A549 (cell line): ENCODE measurements at regions not wholly inside any gene's neighbourhood (a gene's known extent, or its start where the extent isn't known, plus 50 kb on each side); places are given as distances from the start of the nearest gene placed in this dataset.

Experiments
- ATAC-seq, 2 experiments: fragments of 200-7000 bp in 1 of 2; fragments of >200 bp in 1 of 2; cut with Nextera tagmentation in 1 of 2; cut with Tn5 transposase in 1 of 2; 3 replicates each; pipeline versions ENCODE4 v1.8.0 to v1.9.1; 2018 to 2020; ENCODE audit warnings: mild to moderate bottlenecking in 1 of 2, moderate library complexity in 1 of 2
- CTCF ChIA-PET: fragments of 300-600 bp; sonication (Branson Sonifier 250); formaldehyde crosslinking; extraction: SDS; loops from one replicate; lab custom pipeline; 2021; ENCODE audit warnings: antibody characterized with exemption, inconsistent platforms; lab: Yijun Ruan, JAX
- POLR2A ChIA-PET: fragments of 350-600 bp; formaldehyde crosslinking; extraction: SDS; loops from one replicate; lab custom pipeline; 2021; ENCODE audit warnings: antibody characterized with exemption, inconsistent platforms; lab: Yijun Ruan, JAX
- DNase-seq, 2 experiments: peaks; one replicate each; pipeline versions ENCODE4 v3.0.0 to v3.0.0-alpha.2; 2011 to 2016; ENCODE audit warnings: low read depth in 1 of 2, low spot score in 1 of 2
- FAIRE-seq: peaks from 2 replicates; lab custom pipeline; 2011; peaks lifted over from hg19 to GRCh38; lab: Jason Lieb, UNC
- H3K27ac ChIP-seq, 2 experiments: fragments of >200 bp; sonication (Bioruptor Twin); formaldehyde crosslinking; 3 replicates each; pipeline ENCODE4 v1.5.1; 2016 to 2017
- H3K4me1 ChIP-seq: fragments of >200 bp; sonication (Bioruptor Twin); formaldehyde crosslinking; 3 replicates; pipeline ENCODE4 v1.6.1; 2016
- H3K4me2 ChIP-seq: fragments of >200 bp; sonication (Bioruptor Twin); formaldehyde crosslinking; 3 replicates; pipeline ENCODE4 v1.6.1; 2016
- H3K4me3 ChIP-seq: fragments of >200 bp; sonication (Bioruptor Twin); formaldehyde crosslinking; 3 replicates; pipeline ENCODE4 v1.5.1; 2016
- H3K9me3 ChIP-seq: fragments of >200 bp; sonication (Bioruptor Twin); formaldehyde crosslinking; 3 replicates; pipeline ENCODE4 v1.6.1; 2016
- CEBPB ChIP-seq, 2 experiments: fragments of >200 bp in 1 of 2; sonication (Bioruptor Twin) in 1 of 2; formaldehyde crosslinking in 1 of 2; IDR thresholded peaks; 2 replicates each; pipeline ENCODE4 v1.6.1; 2012 to 2016
- CHD4 ChIP-seq: fragments of 200-600 bp; sonication (generic); IDR thresholded peaks from 2 replicates; pipeline ENCODE4 v1.6.1; 2016; ENCODE audit warnings: antibody characterized with exemption, mild to moderate bottlenecking, borderline replicate concordance
- EHF ChIP-seq: fragments of 250-450 bp; sonication (Bioruptor Pico); IDR thresholded peaks from 2 replicates; pipeline ENCODE4 v1.5.0; 2020; ENCODE audit warnings: mild to moderate bottlenecking
- EHMT2 ChIP-seq: fragments of 200-600 bp; sonication (generic); IDR thresholded peaks from 2 replicates; pipeline ENCODE4 v1.6.1; 2016; ENCODE audit warnings: antibody characterized with exemption, low read depth, mild to moderate bottlenecking, moderate library complexity
- EP300 ChIP-seq, 2 experiments: fragments of >200 bp; sonication (Bioruptor Twin); formaldehyde crosslinking; IDR thresholded peaks; 2 replicates in 1 of 2; 3 replicates in 1 of 2; pipeline ENCODE4 v1.6.1; 2016 to 2017
- ESRRA ChIP-seq: fragments of 150-350 bp; IDR thresholded peaks from 2 replicates; pipeline ENCODE4 v1.6.1; 2014; ENCODE audit warnings: mild to moderate bottlenecking, low read length, borderline replicate concordance
- FOSB ChIP-seq: fragments of 250-450 bp; sonication (Bioruptor Pico); IDR thresholded peaks from 2 replicates; pipeline ENCODE4 v1.5.0; 2020; ENCODE audit warnings: mild to moderate bottlenecking, moderate library complexity
- FOXS1 ChIP-seq: fragments of 250-450 bp; sonication (Bioruptor Pico); IDR thresholded peaks from 2 replicates; pipeline ENCODE4 v1.5.0; 2020; ENCODE audit warnings: mild to moderate bottlenecking, moderate library complexity
- HEYL ChIP-seq: fragments of 250-450 bp; sonication (Bioruptor Pico); IDR thresholded peaks from 2 replicates; pipeline ENCODE4 v1.8.0; 2021; ENCODE audit warnings: mild to moderate bottlenecking, moderate library complexity
- HOXB13 ChIP-seq: fragments of 250-450 bp; sonication (Bioruptor Pico); IDR thresholded peaks from 2 replicates; pipeline ENCODE4 v1.5.0; 2020; ENCODE audit warnings: low read depth, mild to moderate bottlenecking, moderate library complexity
- HOXB5 ChIP-seq: fragments of 250-450 bp; sonication (Bioruptor Pico); IDR thresholded peaks from 2 replicates; pipeline ENCODE4 v1.5.0; 2020; ENCODE audit warnings: mild to moderate bottlenecking, moderate library complexity
- NFE2L2 ChIP-seq: fragments of 150-350 bp; conservative IDR thresholded peaks from 2 replicates; pipeline ENCODE4 v1.6.1; 2014; ENCODE audit warnings: low read length
- NPAS2 ChIP-seq: fragments of 250-450 bp; sonication (Bioruptor Pico); IDR thresholded peaks from 2 replicates; pipeline ENCODE4 v1.8.0; 2022; ENCODE audit warnings: mild to moderate bottlenecking, moderate library complexity, borderline replicate concordance
- NR3C1 ChIP-seq: fragments of >200 bp; sonication (Bioruptor Twin); formaldehyde crosslinking; IDR thresholded peaks from 3 replicates; pipeline ENCODE4 v1.6.1; 2017
- PHF8 ChIP-seq: fragments of 200-600 bp; sonication (generic); IDR thresholded peaks from 2 replicates; pipeline ENCODE4 v1.6.1; 2016; ENCODE audit warnings: low read depth, mild to moderate bottlenecking, antibody characterized with exemption, moderate library complexity, borderline replicate concordance
- POLR2A ChIP-seq: IDR thresholded peaks from 2 replicates; pipeline ENCODE4 v1.6.1; 2012; ENCODE audit warnings: mild to moderate bottlenecking, low read length
- RAD21 ChIP-seq, 2 experiments: fragments of >200 bp in 1 of 2; sonication (Bioruptor Twin) in 1 of 2; formaldehyde crosslinking in 1 of 2; IDR thresholded peaks in 1 of 2; conservative IDR thresholded peaks in 1 of 2; 2 replicates in 1 of 2; 3 replicates in 1 of 2; pipeline ENCODE4 v1.6.1; 2012 to 2018; ENCODE audit warnings: inconsistent platforms in 1 of 2
- RARB ChIP-seq: fragments of 250-450 bp; sonication (Bioruptor Pico); IDR thresholded peaks from 2 replicates; pipeline ENCODE4 v1.8.0; 2021; ENCODE audit warnings: mild to moderate bottlenecking, moderate library complexity
- RCOR1 ChIP-seq: fragments of 150-350 bp; IDR thresholded peaks from 2 replicates; pipeline ENCODE4 v1.6.1; 2014; ENCODE audit warnings: antibody characterized with exemption, low read length, low read depth
- RFX5 ChIP-seq: fragments of 450-650 bp; IDR thresholded peaks from 2 replicates; pipeline ENCODE4 v1.7.1; 2014; ENCODE audit warnings: antibody characterized with exemption, mild to moderate bottlenecking, moderate library complexity
- RNF2 ChIP-seq: fragments of 200-600 bp; sonication (generic); IDR thresholded peaks from 2 replicates; pipeline ENCODE4 v1.6.1; 2016; ENCODE audit warnings: low read depth, mild to moderate bottlenecking, antibody characterized with exemption, moderate library complexity, borderline replicate concordance
- SMC3 ChIP-seq: fragments of >200 bp; sonication (Bioruptor Twin); formaldehyde crosslinking; IDR thresholded peaks from 3 replicates; pipeline ENCODE4 v1.6.1; 2018; ENCODE audit warnings: inconsistent platforms
- SREBF2 ChIP-seq: fragments of 450-650 bp; IDR thresholded peaks from 2 replicates; pipeline ENCODE4 v1.6.1; 2014; ENCODE audit warnings: mild to moderate bottlenecking, moderate library complexity
- TP53 ChIP-seq: fragments of 250-450 bp; sonication (Bioruptor Pico); IDR thresholded peaks from 2 replicates; pipeline ENCODE4 v1.5.0; 2021; ENCODE audit warnings: mild to moderate bottlenecking, moderate library complexity
- ZC3H11A ChIP-seq: fragments of 450-650 bp; IDR thresholded peaks from 2 replicates; pipeline ENCODE4 v1.6.1; 2014; ENCODE audit warnings: antibody characterized with exemption, mild to moderate bottlenecking
- ZNF302 ChIP-seq: fragments of 250-450 bp; sonication (Bioruptor Pico); IDR thresholded peaks from 2 replicates; pipeline ENCODE4 v1.9.0; 2021; ENCODE audit warnings: inconsistent platforms, mild to moderate bottlenecking, moderate library complexity
- WGBS: methylation state at CpG from one replicate; pipeline ENCODE4 v1.1.6; 2017; ENCODE audit errors: missing lambda C conversion rate; 5-methylcytosine and 5-hydroxymethylcytosine counted together
- TF ChIP-seq, protein P1 (sequence below): IDR thresholded peaks from 2 replicates; pipeline ENCODE4 v1.6.1; 2012
- TF ChIP-seq, protein P2 (sequence below): IDR thresholded peaks from 2 replicates; pipeline ENCODE4 v1.6.1; 2012
- TF ChIP-seq, protein P3 (sequence below): fragments of >200 bp; sonication (Bioruptor Twin); formaldehyde crosslinking; IDR thresholded peaks from 3 replicates; pipeline ENCODE4 v1.6.1; 2016
- TF ChIP-seq, protein P4 (sequence below): fragments of 250-450 bp; sonication (Bioruptor Pico); IDR thresholded peaks from 2 replicates; pipeline ENCODE4 v1.5.0; 2020; ENCODE audit warnings: low read depth, mild to moderate bottlenecking, moderate library complexity

DNA sequence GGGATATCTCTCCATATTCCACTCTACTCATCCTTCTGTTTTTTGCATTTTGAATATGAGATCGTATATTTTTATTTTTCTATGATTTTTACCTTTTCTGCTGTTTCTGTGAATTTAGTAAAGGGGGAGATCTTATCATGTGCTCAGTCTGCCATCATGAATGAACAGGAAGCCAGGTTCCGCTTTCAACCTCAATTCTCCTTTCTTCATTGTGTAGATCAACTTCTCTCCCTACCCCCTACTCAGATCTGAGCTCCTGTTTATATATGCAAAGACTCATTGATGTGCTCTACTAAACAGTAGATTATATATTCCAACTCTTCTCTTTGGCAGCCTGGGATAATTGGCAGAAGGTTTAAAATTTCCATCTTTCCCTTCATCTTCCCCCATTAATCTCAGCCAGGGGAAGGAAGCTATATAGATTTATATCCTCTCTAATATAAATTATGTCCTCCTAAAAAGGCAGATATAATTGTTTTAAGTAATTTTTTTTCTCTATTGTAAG is 336.7 kb upstream of the PLET1 start:
- FAIRE-seq (no peak), ATAC-seq (no peak), DNase-seq (no peak)
- no peaks in the 10 kb centered on the region for H3K9me3 ChIP-seq
- H3K27ac ChIP-seq, result no peak overlapping the region
- POLR2A ChIA-PET, result no interaction called here
- no peak overlapping the region for H3K4me2 ChIP-seq
- no peak overlapping the region for H3K4me3 ChIP-seq
- no peaks in the 10 kb centered on the region for H3K4me1 ChIP-seq
- CTCF ChIA-PET, result interaction anchor here (1.3 kb wide), 1 partner anchor 308 kb away, joined by 3 read pairs; no protein-coding TSS in a partner anchor
- 24% methylated on average over 2 of the region's 2 CpGs for WGBS
- TF ChIP-seq, protein P1, sequence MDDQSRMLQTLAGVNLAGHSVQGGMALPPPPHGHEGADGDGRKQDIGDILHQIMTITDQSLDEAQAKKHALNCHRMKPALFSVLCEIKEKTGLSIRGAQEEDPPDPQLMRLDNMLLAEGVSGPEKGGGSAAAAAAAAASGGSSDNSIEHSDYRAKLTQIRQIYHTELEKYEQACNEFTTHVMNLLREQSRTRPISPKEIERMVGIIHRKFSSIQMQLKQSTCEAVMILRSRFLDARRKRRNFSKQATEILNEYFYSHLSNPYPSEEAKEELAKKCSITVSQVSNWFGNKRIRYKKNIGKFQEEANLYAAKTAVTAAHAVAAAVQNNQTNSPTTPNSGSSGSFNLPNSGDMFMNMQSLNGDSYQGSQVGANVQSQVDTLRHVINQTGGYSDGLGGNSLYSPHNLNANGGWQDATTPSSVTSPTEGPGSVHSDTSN, result no peak
- TF ChIP-seq ZNF302 (CRISPR knock-in tag), result no peak
- no peak for TF ChIP-seq SMC3
- no peak for TF ChIP-seq NR3C1
- TF ChIP-seq HEYL (CRISPR knock-in tag), result no peak
- no peak for TF ChIP-seq ESRRA
- TF ChIP-seq, protein P2, sequence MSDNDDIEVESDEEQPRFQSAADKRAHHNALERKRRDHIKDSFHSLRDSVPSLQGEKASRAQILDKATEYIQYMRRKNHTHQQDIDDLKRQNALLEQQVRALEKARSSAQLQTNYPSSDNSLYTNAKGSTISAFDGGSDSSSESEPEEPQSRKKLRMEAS, result no peak
- no peak for TF ChIP-seq CEBPB (IDR thresholded peaks at IDR 0.05)
- no peak for TF ChIP-seq ZC3H11A
- no peak for TF ChIP-seq RFX5
- TF ChIP-seq POLR2A, result no peak
- TF ChIP-seq NFE2L2, result no peak
- no peak for TF ChIP-seq FOSB (CRISPR knock-in tag)
- no peak for TF ChIP-seq EHMT2
- no peak for TF ChIP-seq EHF (CRISPR knock-in tag)
- no peak for TF ChIP-seq SREBF2
- no peak for TF ChIP-seq RAD21 (conservative IDR thresholded peaks at IDR 0.05 in 1 of 2, IDR thresholded peaks at IDR 0.05 in 1 of 2)

DNA sequence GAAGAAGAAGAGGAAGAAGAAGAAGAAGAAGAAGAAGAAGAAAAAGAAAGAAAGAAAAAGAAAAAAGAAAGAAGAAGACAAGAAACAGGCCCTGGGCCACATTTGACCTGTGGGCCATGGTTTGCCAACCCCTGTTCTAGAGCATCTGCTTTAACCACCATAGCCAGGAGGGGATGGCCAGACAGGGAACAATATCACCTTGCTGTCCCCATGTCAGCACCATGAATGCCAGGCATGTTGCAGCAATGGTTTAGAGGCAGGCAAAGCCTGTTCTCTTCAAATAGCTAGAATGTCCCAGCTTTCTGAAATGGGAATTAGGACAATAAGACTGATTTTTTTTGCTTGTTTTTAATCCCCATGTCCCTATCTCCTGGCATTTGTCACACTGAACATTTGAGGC is 338.6 kb upstream of the PLET1 start:
- H3K4me2 ChIP-seq, result no peak overlapping the region
- no peak for DNase-seq
- ChIA-PET POLR2A (no interaction called here), CTCF (interaction anchor here (1.2 kb wide), 1 partner anchor 11 kb away, joined by 6 read pairs; no protein-coding TSS in a partner anchor)
- no peaks in the 10 kb centered on the region for H3K9me3 ChIP-seq
- FAIRE-seq, result no peak
- no peaks in the 10 kb centered on the region for H3K4me1 ChIP-seq
- no peak overlapping the region for H3K4me3 ChIP-seq
- H3K27ac ChIP-seq, result no peak overlapping the region
- TF ChIP-seq, protein P3, sequence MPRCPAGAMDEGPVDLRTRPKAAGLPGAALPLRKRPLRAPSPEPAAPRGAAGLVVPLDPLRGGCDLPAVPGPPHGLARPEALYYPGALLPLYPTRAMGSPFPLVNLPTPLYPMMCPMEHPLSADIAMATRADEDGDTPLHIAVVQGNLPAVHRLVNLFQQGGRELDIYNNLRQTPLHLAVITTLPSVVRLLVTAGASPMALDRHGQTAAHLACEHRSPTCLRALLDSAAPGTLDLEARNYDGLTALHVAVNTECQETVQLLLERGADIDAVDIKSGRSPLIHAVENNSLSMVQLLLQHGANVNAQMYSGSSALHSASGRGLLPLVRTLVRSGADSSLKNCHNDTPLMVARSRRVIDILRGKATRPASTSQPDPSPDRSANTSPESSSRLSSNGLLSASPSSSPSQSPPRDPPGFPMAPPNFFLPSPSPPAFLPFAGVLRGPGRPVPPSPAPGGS, result no peak
- no peak for TF ChIP-seq CEBPB (IDR thresholded peaks at IDR 0.05)
- TF ChIP-seq HOXB13 (CRISPR knock-in tag), result no peak
- no peak for TF ChIP-seq EP300 (IDR thresholded peaks at IDR 0.05)
- TF ChIP-seq RCOR1, result no peak
- TF ChIP-seq RNF2, result no peak
- no peak for TF ChIP-seq NPAS2 (CRISPR knock-in tag)
- ATAC-seq, result no peak

DNA sequence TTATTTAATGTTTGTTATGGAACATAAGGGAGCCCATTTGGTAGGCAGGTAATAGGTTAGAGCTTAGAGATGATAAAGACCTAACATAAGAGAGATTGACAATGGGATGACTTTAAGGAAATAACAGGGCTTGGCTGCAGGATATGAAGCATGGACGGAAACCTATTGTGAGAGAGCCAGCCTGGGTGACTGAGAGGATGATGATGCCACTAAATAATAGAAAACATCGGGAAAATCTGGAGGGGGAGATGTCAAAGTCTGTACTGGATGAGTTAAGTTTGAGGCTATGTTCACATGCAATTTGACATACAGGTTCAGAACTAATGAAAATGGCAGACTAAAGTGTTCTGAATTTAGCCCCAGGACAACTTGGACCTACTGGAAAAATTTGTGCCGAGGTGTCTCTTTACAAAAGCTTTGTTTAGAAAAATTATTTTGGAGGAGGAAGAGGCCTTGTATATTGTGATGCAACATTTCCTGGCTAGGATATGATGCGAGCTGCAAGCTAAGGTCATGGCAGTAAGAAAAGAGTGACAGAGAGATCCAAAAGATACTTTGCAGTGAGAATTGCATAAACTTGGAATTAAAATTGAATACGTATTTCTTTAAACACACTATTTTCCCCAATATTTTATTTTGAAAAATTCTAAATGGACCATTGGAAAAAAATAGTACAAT is 339.3 kb upstream of the PLET1 start:
- ATAC-seq, result no peak
- H3K9me3 ChIP-seq, result no peaks in the 10 kb centered on the region
- no peak overlapping the region for H3K27ac ChIP-seq
- H3K4me1 ChIP-seq, result no peaks in the 10 kb centered on the region
- H3K4me2 ChIP-seq, result no peak overlapping the region
- DNase-seq, result no peak
- FAIRE-seq, result no peak
- TF ChIP-seq RFX5, result no peak
- no peak for TF ChIP-seq TP53 (CRISPR knock-in tag)
- no peak for TF ChIP-seq FOXS1 (CRISPR knock-in tag)
- no peak for TF ChIP-seq RARB (CRISPR knock-in tag)
- TF ChIP-seq RCOR1, result no peak
- TF ChIP-seq ESRRA, result no peak
- no peak for TF ChIP-seq CHD4
- TF ChIP-seq PHF8, result no peak
- TF ChIP-seq, protein P4, sequence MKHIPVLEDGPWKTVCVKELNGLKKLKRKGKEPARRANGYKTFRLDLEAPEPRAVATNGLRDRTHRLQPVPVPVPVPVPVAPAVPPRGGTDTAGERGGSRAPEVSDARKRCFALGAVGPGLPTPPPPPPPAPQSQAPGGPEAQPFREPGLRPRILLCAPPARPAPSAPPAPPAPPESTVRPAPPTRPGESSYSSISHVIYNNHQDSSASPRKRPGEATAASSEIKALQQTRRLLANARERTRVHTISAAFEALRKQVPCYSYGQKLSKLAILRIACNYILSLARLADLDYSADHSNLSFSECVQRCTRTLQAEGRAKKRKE (CRISPR knock-in tag), result no peak
- TF ChIP-seq HOXB5 (CRISPR knock-in tag), result no peak
- TF ChIP-seq, protein P2, result no peak
- no peak for TF ChIP-seq FOSB (CRISPR knock-in tag)
- TF ChIP-seq SMC3, result no peak
- no peak for TF ChIP-seq ZC3H11A
- ChIA-PET POLR2A (no interaction called here), CTCF (interaction anchor here (1.2 kb wide), 1 partner anchor 12 kb away, joined by 6 read pairs; no protein-coding TSS in a partner anchor)
- no peak overlapping the region for H3K4me3 ChIP-seq
- 29% methylated on average over 5 of the region's 5 CpGs for WGBS
